GM12891 (cell line): ENCODE measurements at regions not wholly inside any gene's neighbourhood (a gene's known extent, or its start where the extent isn't known, plus 50 kb on each side); places are given as distances from the start of the nearest gene placed in this dataset.

Source experiments
- PAX5 ChIP-seq: IDR thresholded peaks from 2 replicates; pipeline ENCODE4 v1.6.1; 2011; ENCODE audit warnings: low read length, moderate library complexity, mild to moderate bottlenecking; ENCODE audit not compliant: insufficient read depth, severe bottlenecking
- POLR2A ChIP-seq: IDR thresholded peaks from 2 replicates; pipeline ENCODE4 v1.6.1; 2011; ENCODE audit warnings: low read depth, low read length, control low read depth
- POLR2AphosphoS5 ChIP-seq: IDR thresholded peaks from 2 replicates; pipeline ENCODE4 v1.6.1; 2011; ENCODE audit warnings: low read depth, low read length, control low read depth
- TAF1 ChIP-seq: IDR thresholded peaks from 2 replicates; pipeline ENCODE4 v1.6.1; 2011; ENCODE audit warnings: low read depth, low read length, control low read depth

- TF ChIP-seq POLR2AphosphoS5 (no peak), POLR2A (no peak), PAX5 (no peak), TAF1 (no peak)
Measured at GRCh38 chr3:81048058-81048665, 713.3 kb downstream of the GBE1 start.
